Astrocyte of the spinal cord (primary cell): ENCODE measurements at regions not wholly inside any gene's neighbourhood (a gene's known extent, or its start where the extent isn't known, plus 50 kb on each side); places are given as distances from the start of the nearest gene placed in this dataset.

ENCODE experiments used
- DNase-seq: peaks from one replicate; pipeline ENCODE4 v3.0.0; 2011; ENCODE audit warnings: low read depth, low spot score
- H3K4me3 ChIP-seq: 2 replicates; pipeline ENCODE4 v1.5.1; 2011; ENCODE audit warnings: low read depth, mild to moderate bottlenecking, low read length, moderate library complexity
- CTCF ChIP-seq: IDR thresholded peaks from 2 replicates; pipeline ENCODE4 v1.5.1; 2012; ENCODE audit warnings: low read depth, mild to moderate bottlenecking, low read length, inconsistent platforms
- in situ Hi-C: cut with HindIII; loops from 2 replicates; pipeline ENCODE4 v1.10.0; 2017; ENCODE audit warnings: low sequenced_read_pairs

- no peak for DNase-seq
- H3K4me3 ChIP-seq, result no peak overlapping the region
- in situ Hi-C loops, result no loop called here
- no peak for TF ChIP-seq CTCF
These were observed 198.3 kb upstream of the PITX2 start for GRCh38 chr4:110821186-110821585.

GRCh38 chr4:110823251-110823650, 200.4 kb upstream of the PITX2 start:
- H3K4me3 ChIP-seq, result no peak overlapping the region
- TF ChIP-seq CTCF, result no peak
- DNase-seq, result peak; percentile 12
- in situ Hi-C loops, result no loop called here

GRCh38 chr4:110824344-110824743, 201.5 kb upstream of the PITX2 start:
- no peak for TF ChIP-seq CTCF
- in situ Hi-C loops, result no loop called here
- DNase-seq, result no peak

GRCh38 chr4:110826656-110827055, 203.8 kb upstream of the PITX2 start:
- no peak for TF ChIP-seq CTCF
- DNase-seq, result no peak
- no peak overlapping the region for H3K4me3 ChIP-seq
- in situ Hi-C loops, result no loop called here

More at GRCh38 chr4:110824344-110824743, 201.5 kb upstream of the PITX2 start:
- no peak overlapping the region for H3K4me3 ChIP-seq

GRCh38 chr4:110830461-110830860, 207.6 kb upstream of the PITX2 start:
- DNase-seq, result no peak
- TF ChIP-seq CTCF, result no peak
- in situ Hi-C loops, result no loop called here
- no peak overlapping the region for H3K4me3 ChIP-seq

- DNase-seq, result no peak
- in situ Hi-C loops, result no loop called here
- no peak for TF ChIP-seq CTCF
- H3K4me3 ChIP-seq, result no peak overlapping the region
These were observed 215.1 kb upstream of the PITX2 start for GRCh38 chr4:110837896-110838450.
